Smooth muscle cell (in vitro differentiated cells): ENCODE measurements at regions not wholly inside any gene's neighbourhood (a gene's known extent, or its start where the extent isn't known, plus 50 kb on each side); places are given as distances from the start of the nearest gene placed in this dataset.
"Not testable (repeated sequence)": the region's sequence is repeated elsewhere in the genome, so short reads cannot be mapped to it uniquely, and the experiment has no call there.

Source experiments
- DNase-seq: peaks from one replicate; lab custom pipeline; 2025; ENCODE audit not compliant: unreplicated experiment; lab: John Stamatoyannopoulos, UW
- H2AFZ ChIP-seq: fragments of 200-600 bp; sonication (generic); 2 replicates; pipeline ENCODE4 v1.6.0; 2016; ENCODE audit warnings: antibody characterized with exemption, low read depth, mild to moderate bottlenecking
- H3F3A ChIP-seq: fragments of 200-600 bp; sonication (generic); 2 replicates; pipeline ENCODE4 v1.6.0; 2017; ENCODE audit warnings: antibody characterized with exemption, low read depth
- H3K27ac ChIP-seq: fragments of 200-600 bp; sonication (generic); 2 replicates; pipeline ENCODE4 v1.5.1; 2016; ENCODE audit warnings: low read depth, mild to moderate bottlenecking
- H3K27me3 ChIP-seq: fragments of 200-600 bp; sonication (generic); 2 replicates; pipeline ENCODE4 v1.6.1; 2016; ENCODE audit warnings: low read depth, mild to moderate bottlenecking
- H3K36me3 ChIP-seq: fragments of 200-600 bp; sonication (generic); 2 replicates; pipeline ENCODE4 v1.5.1; 2016; ENCODE audit warnings: low read depth
- H3K4me1 ChIP-seq: fragments of 200-600 bp; sonication (generic); 2 replicates; pipeline ENCODE4 v1.5.1; 2016; ENCODE audit warnings: low read depth
- H3K4me2 ChIP-seq: fragments of 200-600 bp; sonication (generic); 2 replicates; pipeline ENCODE4 v1.6.0; 2016; ENCODE audit warnings: mild to moderate bottlenecking
- H3K4me3 ChIP-seq: fragments of 200-600 bp; sonication (generic); 2 replicates; pipeline ENCODE4 v1.5.1; 2016; ENCODE audit warnings: mild to moderate bottlenecking
- H3K79me2 ChIP-seq: fragments of 200-600 bp; sonication (generic); 2 replicates; pipeline ENCODE4 v1.6.0; 2016; ENCODE audit warnings: low read depth, mild to moderate bottlenecking
- H3K9ac ChIP-seq: fragments of 200-600 bp; sonication (generic); 2 replicates; pipeline ENCODE4 v1.6.0; 2016; ENCODE audit warnings: low read depth
- H3K9me3 ChIP-seq: fragments of 200-600 bp; sonication (generic); replicated peaks from 2 replicates; pipeline ENCODE4 v1.5.1; 2016; ENCODE audit warnings: low read depth
- H4K20me1 ChIP-seq: fragments of 200-600 bp; sonication (generic); 2 replicates; pipeline ENCODE4 v1.6.0; 2016; ENCODE audit warnings: low read depth
- WGBS: methylation state at CpG from one replicate; pipeline ENCODE4 v1.1.7; 2016; ENCODE audit warnings: low lambda C conversion rate; 5-methylcytosine and 5-hydroxymethylcytosine counted together

DNA sequence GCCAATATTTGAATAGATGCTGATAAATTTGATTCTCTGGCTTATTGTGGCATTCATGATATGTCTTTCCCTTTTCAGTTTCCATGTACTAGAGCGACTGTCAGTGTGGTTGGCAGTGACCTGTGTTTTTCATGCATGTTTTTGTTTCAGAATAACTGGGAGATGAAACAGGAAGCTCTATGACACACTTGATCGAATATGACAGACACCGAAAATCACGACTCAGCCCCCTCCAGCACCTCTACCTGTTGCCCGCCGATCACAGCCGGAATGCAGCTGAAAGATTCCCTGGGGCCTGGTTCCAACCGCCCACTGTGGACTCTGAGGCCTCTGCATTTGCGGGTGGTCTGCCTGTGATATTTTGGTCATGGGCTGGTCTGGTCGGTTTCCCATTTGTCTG is 226.8 kb upstream of the PLGLB2 start:
- H3K4me2 ChIP-seq, H3K9me3 ChIP-seq, H3F3A ChIP-seq, H3K36me3 ChIP-seq, DNase-seq, H3K27me3 ChIP-seq, H3K4me1 ChIP-seq, H3K4me3 ChIP-seq, H3K9ac ChIP-seq, H2AFZ ChIP-seq, H3K27ac ChIP-seq: not testable (repeated sequence)
- Histone ChIP-seq H4K20me1 (peaks cover 21% of the 10 kb centered on the region), H3K79me2 (peaks cover 14% of the 10 kb centered on the region)
- WGBS: 86% methylated on average over 9 of the region's 10 CpGs

DNA sequence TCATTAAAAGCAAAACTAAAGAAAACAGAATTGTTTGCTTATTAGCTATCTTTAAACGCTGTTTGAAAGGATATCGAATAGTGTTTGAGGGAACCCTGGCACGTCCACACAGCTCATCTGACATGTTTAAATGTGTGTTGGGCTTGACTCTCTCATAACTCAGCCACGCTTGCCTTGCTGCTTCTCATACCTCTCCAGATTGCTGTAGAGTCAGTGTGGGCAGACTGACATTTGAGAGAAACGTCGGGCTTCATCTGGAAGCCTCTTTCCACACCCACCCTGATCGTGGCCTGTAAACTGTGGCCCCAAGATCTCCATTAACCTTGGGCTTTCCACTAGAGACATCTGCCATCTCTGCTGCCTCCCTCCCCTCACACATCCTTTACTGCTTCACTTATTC is 226.4 kb upstream of the PLGLB2 start:
- H3K9me3 ChIP-seq, H3F3A ChIP-seq, DNase-seq, H3K4me3 ChIP-seq, H3K4me1 ChIP-seq, H2AFZ ChIP-seq, H3K9ac ChIP-seq, H3K27me3 ChIP-seq, H3K27ac ChIP-seq, H3K36me3 ChIP-seq, H3K4me2 ChIP-seq: not testable (repeated sequence)
- Histone ChIP-seq H3K79me2 (peaks cover 14% of the 10 kb centered on the region), H4K20me1 (peaks cover 21% of the 10 kb centered on the region)
- WGBS: 58% methylated on average over 7 of the region's 7 CpGs

DNA sequence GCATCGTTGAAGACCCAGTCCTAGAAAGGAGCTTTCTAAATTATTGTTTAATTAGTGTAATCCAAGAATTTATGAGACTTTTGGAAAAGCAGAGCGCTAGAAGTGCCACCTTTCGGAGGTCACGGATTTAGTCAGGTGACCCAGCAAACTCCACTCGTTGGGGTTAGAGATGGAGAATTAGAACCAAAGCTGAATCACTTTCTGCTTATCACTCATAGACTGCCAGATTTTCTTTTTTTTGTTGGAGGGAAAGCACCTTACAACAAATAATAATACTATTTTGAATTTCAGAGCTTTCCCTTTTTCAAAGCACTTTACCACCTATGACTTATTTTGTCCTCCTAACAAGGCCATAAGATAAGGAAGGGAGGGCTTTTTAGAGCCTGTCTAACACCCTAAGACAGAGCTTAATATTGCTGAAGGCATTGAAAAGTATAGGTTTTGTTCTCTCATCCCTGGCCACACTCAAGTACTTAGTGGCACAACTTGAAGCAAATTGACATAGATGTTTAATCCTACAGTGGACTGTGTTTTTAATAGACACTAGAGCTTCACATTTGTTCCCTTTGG is 223.2 kb upstream of the PLGLB2 start:
- not testable (repeated sequence) for H3K9me3 ChIP-seq, H3K9ac ChIP-seq, H3K79me2 ChIP-seq, H3K27me3 ChIP-seq, H3F3A ChIP-seq, H3K27ac ChIP-seq, DNase-seq, H3K36me3 ChIP-seq, H3K4me1 ChIP-seq, H3K4me3 ChIP-seq, H3K4me2 ChIP-seq, H2AFZ ChIP-seq
- peaks cover 23% of the 10 kb centered on the region for H4K20me1 ChIP-seq
- 96% methylated on average over 5 of the region's 5 CpGs for WGBS

DNA sequence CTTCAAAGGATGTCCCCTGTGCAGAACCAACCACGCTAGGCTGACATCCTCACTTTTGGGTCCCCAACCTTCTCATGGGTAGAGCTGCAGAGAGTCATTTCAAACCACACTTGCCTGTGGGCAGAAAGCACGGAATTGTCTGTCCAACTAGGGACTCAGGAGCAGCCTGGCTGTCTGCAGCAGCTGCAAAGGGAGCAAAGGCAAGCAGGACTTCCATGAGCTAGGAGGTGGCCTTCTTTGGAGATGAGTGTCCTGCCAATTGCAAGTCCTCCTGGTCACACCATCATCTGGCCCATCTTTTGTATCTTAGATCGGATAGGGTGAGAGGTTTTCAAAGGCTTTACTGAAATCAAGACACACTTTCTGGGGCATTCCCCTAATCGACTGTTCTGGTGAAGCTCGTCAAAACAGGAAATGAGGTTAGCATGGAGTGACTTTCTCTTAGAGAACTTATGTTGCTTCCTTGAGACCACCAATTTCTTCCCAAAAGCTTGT is 222.3 kb upstream of the PLGLB2 start:
- not testable (repeated sequence) for H3F3A ChIP-seq, H3K9ac ChIP-seq, H3K4me1 ChIP-seq, H3K4me3 ChIP-seq, H2AFZ ChIP-seq, H3K9me3 ChIP-seq, DNase-seq, H3K27me3 ChIP-seq, H3K79me2 ChIP-seq, H3K27ac ChIP-seq, H3K36me3 ChIP-seq, H3K4me2 ChIP-seq
- peaks cover 23% of the 10 kb centered on the region for H4K20me1 ChIP-seq
- WGBS: 81% methylated on average over 5 of the region's 5 CpGs

DNA sequence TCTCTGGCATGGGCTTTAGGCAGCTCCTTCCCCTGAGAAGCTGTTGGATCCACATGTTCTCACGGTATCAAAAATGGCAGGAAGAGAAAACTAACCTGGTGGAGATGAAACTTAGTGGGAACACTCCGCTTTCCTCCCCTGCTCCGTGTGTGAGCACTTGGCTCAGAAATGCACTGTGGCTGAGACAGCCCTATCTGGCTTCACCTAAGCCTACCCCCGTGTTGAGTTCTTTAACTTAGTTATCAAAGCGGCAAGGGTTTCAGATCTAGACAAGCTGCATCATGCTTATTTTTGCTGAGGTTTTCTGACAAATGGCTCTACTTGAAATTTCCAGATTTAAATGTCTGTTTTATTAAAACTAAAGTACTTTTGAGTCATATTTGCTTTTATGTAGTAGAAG is 221.6 kb upstream of the PLGLB2 start:
- not testable (repeated sequence) for H3K4me1 ChIP-seq, H3K27me3 ChIP-seq, H3K9me3 ChIP-seq, H3K27ac ChIP-seq, H2AFZ ChIP-seq, DNase-seq, H3K9ac ChIP-seq, H3K36me3 ChIP-seq, H3K4me2 ChIP-seq, H3K79me2 ChIP-seq, H3K4me3 ChIP-seq, H3F3A ChIP-seq
- peaks cover 20% of the 10 kb centered on the region for H4K20me1 ChIP-seq
- 100% methylated on average over 2 of the region's 5 CpGs for WGBS

DNA sequence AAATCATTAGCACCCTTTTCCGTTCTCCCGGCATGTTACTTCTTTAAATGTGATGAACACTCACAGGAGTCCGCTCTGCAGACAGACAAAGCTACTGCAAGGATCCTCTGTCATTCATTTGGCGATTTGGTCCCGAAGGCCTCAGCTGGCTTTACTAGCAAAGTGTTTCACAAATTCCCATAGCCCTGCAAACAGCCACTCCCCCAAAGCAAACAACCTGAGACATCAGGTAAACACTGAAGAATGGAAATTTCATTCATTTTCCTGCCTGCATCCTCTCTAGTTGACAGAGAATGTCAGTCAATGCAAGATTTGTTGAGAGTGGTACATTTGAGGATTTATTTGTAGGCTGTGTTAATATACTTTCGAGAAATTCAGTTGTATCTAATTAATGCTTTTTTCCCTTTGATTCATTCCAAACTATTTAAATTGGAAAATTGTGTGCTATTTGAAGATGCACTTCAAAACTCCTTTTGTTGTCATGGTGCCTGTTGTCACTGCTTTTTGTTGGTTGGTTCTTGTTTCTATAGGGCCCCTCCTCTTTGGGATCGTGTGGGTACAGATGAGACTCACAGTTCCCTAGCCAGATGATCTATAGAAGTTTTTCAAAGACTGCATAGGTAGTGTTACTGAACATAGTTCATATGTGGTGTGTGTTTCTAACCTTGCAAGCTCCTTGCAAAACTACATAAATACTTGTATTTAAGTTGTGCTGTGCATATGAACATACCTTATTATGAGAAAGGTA is 215.7 kb upstream of the PLGLB2 start:
- H3K9ac ChIP-seq, H3K4me1 ChIP-seq, H2AFZ ChIP-seq, H3K27ac ChIP-seq, H3K79me2 ChIP-seq, H3K36me3 ChIP-seq, DNase-seq, H3K4me2 ChIP-seq, H3K9me3 ChIP-seq, H3K27me3 ChIP-seq, H3K4me3 ChIP-seq, H3F3A ChIP-seq: not testable (repeated sequence)
- peaks cover 14% of the 10 kb centered on the region for H4K20me1 ChIP-seq
- 46% methylated on average over 4 of the region's 7 CpGs for WGBS

DNA sequence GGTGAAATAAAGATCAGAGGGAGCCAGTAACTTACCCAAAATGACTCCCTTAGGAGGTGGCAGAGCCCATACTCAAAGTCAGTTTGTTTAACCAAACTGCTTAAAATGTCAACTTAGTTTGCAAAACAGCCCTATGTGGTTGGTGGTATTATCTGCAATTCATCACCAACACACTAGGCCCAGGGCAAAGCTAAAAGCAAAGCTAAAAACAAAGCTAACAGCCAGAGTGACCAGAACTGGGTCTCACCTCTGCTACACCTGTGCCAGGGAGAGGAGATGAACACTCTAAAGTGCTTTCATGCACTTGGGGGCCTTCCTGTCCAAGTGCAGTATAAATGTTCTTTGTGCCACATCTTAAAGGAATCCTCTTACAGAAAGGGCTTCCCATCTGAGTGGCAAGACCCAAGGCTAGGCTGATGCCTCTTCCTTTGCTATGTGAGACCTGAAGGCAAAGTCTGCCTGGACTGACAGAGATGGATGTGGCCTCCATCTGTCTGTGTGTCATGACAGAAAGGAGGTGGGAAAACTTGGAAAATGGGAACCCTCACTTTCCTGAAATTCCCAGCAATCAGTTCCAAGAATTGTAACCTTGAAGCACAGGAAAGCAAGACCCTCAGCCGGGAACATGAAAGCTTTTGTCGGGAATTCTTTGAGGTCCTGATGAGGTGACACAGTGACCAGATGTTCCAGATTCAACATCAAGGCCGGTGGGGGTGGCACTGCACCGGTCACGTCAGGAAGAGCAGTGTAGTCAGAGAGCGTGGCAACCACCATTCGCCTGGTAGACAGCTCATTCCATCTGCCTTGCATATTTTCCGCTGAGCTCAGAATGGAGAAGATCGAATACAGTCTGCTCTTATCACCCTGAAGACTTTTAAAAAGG is 214.3 kb upstream of the PLGLB2 start:
- H4K20me1 ChIP-seq, H3K36me3 ChIP-seq, H3K4me3 ChIP-seq, H3K4me2 ChIP-seq, DNase-seq, H3F3A ChIP-seq, H3K9ac ChIP-seq, H3K4me1 ChIP-seq, H3K9me3 ChIP-seq, H3K79me2 ChIP-seq, H3K27me3 ChIP-seq, H2AFZ ChIP-seq: not testable (repeated sequence)
- WGBS: 5% methylated on average over 9 of the region's 9 CpGs
- peak overlapping the region; percentile 69 for H3K27ac ChIP-seq

DNA sequence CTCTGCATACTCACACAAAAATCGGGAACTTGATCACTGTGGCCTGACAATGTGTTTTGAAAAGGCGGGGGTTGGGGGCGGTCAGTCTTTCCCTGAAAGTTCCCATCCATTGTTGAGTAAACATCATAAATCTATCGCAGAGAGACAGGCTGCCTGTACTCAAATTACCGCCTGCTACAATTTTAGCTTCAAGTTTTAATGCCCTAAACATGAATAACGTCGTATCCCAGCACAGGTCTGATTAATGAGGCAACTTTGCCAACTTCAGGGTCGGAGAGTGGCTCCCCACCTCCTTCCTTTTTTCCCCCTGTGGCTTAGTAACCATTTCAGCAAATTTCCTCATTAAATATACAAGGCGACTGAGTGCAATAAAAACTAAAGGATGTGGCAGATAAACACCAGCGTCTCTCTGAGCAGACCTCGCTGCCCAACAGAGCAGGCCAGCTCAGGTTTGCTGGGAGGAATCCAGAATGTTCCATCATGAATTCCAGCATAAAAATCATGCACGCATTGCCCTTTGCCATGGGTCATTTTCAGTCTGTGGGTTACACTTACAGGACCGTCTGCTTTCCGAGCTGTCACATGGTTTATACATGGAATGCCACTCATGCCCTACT is 213.5 kb upstream of the PLGLB2 start:
- not testable (repeated sequence) for H2AFZ ChIP-seq, H3K36me3 ChIP-seq, H3K79me2 ChIP-seq, H3K9me3 ChIP-seq, H3K4me2 ChIP-seq, H4K20me1 ChIP-seq, H3K4me3 ChIP-seq, DNase-seq, H3F3A ChIP-seq, H3K4me1 ChIP-seq, H3K9ac ChIP-seq, H3K27me3 ChIP-seq
- peak overlapping the region; percentile 69 for H3K27ac ChIP-seq
- WGBS: 24% methylated on average over 8 of the region's 14 CpGs
